Peyer's patch (tissue), 4 donors: ENCODE measurements at regions not wholly inside any gene's neighbourhood (a gene's known extent, or its start where the extent isn't known, plus 50 kb on each side); places are given as distances from the start of the nearest gene placed in this dataset.

Experiments
- CTCF ChIP-seq, 6 experiments: fragments of 450-650 bp in 4 of 6; fragments of 200-600 bp in 2 of 6; sonication (generic) in 1 of 6; IDR thresholded peaks; one replicate each; pipeline ENCODE4 v1.5.1; 2017 to 2019; ENCODE audit warnings: antibody characterized with exemption in 6 of 6, mild to moderate bottlenecking in 3 of 6, moderate library complexity in 1 of 6
- POLR2A ChIP-seq, 2 donors: fragments of 450-650 bp; IDR thresholded peaks; one replicate each; pipeline ENCODE4 v1.5.1; 2017; ENCODE audit warnings: antibody characterized with exemption in 2 of 2, mild to moderate bottlenecking in 2 of 2, moderate library complexity in 2 of 2

GRCh38 chr4:26108054-26108453 lies 194.0 kb downstream of the SMIM20 start:
- TF ChIP-seq CTCF (IDR thresholded peaks at IDR 0.05) (no peak), POLR2A (IDR thresholded peaks at IDR 0.05) (no peak)
